ENCODE measurements at regions not wholly inside any gene's neighbourhood (a gene's known extent, or its start where the extent isn't known, plus 50 kb on each side); places are given as distances from the start of the nearest gene placed in this dataset.

DNA sequence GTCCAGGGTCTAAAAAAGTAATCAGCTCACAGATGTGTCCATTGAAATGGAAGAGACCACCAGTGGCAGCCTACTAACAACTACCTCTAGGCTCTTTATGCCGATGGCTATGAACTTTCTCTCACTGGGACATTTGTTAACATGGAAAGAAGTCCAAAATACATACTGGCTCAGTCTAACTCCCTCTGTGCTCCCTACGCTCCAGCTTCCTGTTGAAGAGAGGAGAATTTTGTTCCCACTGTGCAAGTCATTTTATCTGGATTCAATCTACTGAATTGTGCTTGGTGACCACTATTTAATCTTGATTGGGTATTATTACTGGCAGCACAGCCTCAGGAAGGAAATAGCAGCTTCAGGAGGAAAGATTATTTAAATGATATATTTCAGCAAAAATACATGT lies 128.8 kb upstream of the ARGLU1 start:
- DNase-seq (ENCODE audit: low read depth in 1 of 2, low spot score in 1 of 2), result no peak

DNA sequence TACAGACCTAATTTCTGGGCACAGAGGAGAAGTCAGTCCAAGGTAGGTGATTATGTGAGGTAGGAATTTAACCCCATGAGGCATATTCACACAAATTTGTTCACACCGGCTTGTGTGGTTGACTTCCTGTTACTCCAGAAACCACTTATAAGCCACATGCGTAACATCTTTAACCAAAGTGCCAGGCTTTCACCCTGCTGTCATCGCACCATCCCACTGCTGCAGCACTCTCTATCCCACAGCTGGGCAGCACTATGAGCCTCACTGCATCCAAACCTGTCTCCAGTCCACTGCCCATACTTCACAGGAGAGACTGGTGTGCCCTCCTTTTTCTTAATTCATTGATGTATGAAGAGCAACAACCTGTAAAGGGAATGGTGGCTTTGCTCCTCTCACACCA lies 128.2 kb upstream of the ARGLU1 start:
- no peak for DNase-seq (ENCODE audit: low read depth in 1 of 2, low spot score in 1 of 2)

DNA sequence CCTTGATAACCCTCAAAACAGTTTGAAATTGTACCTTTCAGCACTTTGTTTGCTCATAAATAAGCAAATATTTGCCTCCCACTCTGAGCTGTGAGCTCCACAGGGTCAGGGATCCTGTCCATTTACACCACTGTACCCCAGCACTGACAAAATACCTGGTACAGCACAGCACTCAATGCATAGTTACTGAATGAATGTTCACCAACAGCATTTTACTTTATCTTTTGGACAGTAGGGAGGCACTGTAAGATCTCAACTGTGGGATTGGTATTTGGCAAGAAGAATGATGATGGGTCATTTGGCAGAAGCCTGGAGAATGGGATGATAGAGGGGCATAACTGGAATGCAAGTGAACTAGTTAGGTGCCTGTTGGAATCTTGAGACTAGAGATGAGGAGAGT lies 127.2 kb upstream of the ARGLU1 start:
- DNase-seq (ENCODE audit: low read depth in 1 of 2, low spot score in 1 of 2), result no peak

DNA sequence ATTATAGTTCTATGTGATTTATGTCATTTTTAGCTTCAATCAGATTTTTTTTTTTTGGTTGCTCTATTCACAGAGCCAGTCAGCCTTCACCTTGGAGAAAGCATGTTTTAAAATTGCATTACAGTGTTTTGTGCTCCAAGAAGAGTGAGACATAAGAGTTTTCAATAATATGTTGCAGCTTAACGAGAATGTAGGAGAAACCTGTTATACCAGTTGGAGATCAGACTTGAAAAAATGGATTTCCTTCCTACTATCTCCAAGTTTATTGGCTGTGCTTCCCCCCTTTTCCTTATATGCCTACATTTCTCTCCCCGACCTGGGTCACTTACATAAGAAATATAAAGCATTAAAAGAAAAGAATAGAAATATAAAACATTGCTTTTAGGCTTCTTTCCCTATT lies 123.9 kb upstream of the ARGLU1 start:
- no peak for DNase-seq (ENCODE audit: low read depth in 1 of 2, low spot score in 1 of 2)

DNA sequence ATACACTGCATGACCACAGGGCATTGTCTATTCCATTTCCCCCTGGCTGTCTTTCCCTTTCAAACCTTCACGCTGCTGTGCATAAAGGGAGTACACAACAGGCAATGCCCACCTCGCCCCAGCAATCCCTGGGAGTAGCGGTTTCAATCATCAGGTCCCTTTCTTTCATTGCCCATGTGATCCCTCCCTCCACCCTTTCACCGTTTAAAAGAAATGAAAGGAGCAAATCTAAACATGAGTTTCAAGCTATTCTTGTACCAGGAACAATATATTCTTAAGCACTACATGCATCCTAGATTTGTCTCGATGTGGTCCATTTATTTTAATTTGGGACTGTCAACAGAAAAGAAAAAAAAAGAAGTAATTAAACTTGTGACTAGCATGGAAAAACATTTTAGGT lies 123.4 kb upstream of the ARGLU1 start:
- no peak for DNase-seq (ENCODE audit: low read depth in 1 of 2, low spot score in 1 of 2)

DNA sequence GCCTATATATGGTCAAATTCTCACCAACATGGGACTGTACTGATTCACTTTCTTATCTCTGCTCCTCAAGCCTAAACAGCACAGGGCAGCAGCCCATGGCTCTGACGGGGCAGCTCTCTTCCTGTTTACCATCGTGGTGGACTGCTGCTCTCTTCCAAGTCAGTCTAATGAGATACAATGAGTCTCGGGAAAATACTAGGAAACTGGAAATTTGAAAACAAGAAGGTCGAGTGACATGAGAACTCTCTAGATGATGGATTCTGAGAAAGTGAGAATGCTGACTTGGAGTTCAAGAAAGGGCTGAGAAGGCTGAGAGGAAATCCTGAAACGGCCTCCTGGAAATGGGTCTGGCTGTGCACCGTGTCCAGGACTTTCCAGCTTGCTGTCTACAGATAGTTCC lies 122.8 kb upstream of the ARGLU1 start:
- DNase-seq (ENCODE audit: low read depth in 1 of 2, low spot score in 1 of 2), result no peak

DNA sequence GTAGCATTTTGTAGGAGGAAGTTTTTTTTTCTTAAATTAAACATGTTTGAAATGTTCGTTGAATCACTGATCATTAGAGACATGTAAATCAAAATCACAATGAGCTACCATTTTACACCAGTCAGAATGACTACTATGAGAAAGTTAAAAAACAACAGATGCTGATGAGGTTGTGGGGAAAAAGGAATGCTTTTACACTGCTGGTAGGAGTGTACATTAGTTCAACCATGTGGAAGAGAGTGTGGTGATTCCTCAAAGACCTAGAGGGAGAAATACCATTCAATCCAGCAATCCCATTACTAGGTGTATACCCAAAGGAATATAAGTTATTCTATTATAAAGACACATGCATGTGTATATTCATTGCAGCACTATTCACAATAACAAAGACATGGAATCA lies 122.0 kb upstream of the ARGLU1 start:
- DNase-seq (ENCODE audit: low read depth in 1 of 2, low spot score in 1 of 2), result no peak

DNA sequence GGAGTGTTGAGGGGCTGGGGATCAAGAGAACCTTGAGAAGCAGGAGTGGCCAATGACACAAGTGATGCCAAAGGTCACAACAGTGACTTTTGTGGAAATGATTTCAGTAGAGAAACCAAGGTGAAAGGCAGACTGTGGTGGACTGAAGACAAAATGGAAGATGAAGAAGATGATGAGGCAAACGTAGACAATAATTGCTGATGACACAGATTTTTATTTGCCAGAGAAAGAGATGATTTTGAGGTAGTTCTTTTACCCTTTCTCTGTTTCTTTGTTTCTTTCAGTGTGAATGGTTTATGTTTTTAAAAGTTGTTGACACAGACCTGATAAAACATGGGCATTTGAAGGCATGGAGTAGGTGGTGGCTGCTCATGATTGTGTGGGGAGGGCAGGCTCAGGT lies 121.0 kb upstream of the ARGLU1 start:
- no peak for DNase-seq (ENCODE audit: low read depth in 1 of 2, low spot score in 1 of 2)

DNA sequence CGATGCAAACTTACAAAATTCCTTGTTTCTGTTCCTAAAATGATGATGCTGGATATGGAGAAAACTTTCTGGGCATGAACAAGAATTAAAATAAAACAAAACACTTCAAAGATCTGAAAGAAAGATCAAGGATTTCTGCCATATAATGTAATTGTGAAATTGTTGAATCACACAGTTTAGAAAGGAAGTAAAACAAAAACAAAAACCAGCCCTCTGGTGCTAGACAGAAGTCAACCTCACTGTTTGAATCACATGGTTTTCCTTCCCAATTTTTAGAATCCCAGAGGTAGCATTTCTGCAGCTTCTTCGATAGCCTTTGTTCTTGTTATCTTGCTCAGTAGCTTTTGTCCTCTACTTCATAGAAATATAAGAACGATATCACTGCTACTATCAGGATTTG lies 118.2 kb upstream of the ARGLU1 start:
- no peak for DNase-seq (ENCODE audit: low read depth in 1 of 2, low spot score in 1 of 2)

DNA sequence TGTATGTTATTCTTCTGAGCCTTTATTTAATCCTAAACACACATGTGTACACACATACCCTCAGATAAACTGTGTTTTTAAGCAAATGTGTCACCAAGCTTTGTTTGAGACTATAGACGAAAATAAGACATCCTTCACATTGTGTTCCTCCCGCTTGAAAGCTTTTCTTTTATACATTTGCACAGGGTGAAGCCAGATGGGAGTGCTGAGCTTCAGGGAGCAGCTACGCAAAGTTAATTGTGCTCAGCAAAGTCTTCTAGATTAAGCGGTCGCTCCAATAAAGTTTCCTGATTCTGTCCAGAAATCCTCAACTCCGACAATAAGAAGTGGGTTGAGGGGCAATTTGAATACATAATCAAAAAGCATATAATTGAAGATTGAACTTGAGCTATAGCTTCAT lies 117.2 kb upstream of the ARGLU1 start:
- no peak for DNase-seq (ENCODE audit: low read depth in 1 of 2, low spot score in 1 of 2)

DNA sequence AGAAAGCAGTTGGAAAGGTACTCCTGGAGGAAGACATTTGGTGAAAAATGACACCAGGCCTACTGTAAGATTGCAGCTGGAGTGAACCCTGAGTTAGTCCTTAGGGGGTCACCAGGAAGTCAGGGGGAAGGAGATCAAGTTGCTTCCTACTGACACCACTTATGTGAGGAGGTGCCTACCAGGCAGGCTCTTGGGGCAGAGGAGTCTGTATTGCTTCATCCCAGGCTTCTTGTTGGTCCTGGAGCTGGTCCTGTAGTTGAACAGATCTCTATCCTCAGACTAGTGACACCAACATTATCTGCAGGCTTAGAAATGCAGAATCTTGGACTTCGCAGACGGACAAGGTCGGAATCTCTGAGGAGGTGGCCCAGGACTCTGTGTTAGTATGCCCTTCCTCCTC lies 116.0 kb upstream of the ARGLU1 start:
- DNase-seq (ENCODE audit: low read depth in 1 of 2, low spot score in 1 of 2), result no peak

DNA sequence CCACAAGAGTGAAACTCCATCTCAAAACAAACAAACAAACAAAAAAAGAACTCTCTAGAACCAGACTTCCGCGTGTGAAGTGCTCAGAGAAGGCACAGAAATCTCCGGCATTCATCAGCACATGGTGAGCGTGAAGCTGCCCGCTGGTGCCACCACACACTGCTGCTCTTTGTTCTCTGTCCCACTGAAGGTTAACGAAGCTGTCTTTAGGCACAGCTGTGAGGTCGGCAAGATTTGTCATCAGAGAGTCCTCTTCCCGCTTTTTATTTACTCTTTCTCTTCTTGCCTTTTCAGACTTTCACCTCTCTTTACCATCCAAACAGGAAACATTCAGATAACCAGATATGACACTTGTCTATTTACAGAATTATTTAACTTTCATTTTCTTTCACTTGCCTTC lies 115.2 kb upstream of the ARGLU1 start:
- DNase-seq (ENCODE audit: low read depth in 1 of 2, low spot score in 1 of 2), result no peak

DNA sequence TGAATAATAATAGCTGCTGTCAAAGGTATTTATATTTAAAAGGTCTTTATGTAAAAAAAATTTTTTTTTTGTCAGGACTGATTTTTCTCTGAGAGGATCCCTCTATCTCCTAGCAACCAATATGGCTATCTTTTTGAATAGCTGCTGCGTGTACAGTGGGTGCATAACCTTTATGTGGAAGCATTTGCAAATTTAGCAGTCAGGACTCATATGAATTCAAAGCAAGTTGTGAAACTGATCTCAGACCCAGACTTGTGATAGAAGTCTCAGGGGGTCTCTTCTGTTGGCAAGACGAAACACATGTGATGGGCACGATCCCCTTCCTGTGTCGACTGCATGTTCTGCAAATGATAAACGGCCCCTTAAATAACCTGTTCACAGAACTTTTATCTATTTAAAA lies 114.1 kb upstream of the ARGLU1 start:
- no peak for DNase-seq (ENCODE audit: low read depth in 1 of 2, low spot score in 1 of 2)

DNA sequence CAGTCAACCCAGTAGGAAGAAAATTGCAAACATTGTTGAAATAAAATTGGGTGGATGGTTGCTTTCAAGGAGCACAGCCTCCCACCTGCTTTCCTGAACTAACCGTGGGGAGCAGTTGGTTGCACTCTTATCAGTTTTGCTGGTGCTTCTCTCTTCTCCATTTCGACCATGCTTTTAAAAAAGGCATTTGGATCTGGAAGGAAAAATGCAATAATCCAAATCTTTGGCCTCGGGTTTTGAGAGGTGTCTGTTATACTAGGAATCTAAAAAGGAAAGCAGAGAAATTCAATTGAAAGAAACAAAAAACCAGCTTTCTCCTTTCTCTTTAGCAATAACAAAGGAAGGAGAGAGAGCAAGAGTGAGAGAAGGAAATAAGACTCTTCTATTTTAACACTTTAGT lies 113.6 kb upstream of the ARGLU1 start:
- no peak for DNase-seq (ENCODE audit: low read depth in 1 of 2, low spot score in 1 of 2)

DNA sequence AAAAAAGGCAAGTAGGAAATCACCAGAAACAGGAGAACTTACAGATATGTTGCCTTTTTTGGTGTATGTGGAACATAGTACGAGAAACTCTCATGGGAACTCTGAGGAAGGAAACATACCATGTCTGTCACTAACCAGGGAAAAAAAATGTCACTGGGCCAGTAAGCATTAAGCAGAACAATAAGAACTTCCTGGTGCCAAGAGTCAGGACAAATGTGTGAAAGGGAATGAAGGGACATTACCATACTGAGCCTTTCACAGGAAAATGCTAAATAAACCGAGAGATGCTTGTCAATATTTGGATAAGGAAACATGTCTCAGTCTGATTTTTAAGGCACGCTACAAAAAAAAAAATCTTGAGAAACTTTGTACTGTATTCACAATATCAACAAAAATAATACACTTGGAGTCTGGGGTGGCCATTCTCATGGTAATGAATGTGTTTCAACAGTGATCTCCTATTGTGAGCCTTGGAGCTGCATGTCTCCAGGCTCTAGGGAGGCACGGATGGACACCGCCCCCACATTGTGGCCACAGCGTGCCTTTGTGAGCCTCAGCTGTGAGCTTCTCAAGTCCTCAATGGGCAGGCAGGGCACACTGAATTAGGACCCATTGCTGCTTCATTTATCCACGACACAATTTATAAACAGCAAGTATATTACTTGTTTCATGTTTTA lies 113.0 kb upstream of the ARGLU1 start:
- no peak for DNase-seq (ENCODE audit: low read depth in 1 of 2, low spot score in 1 of 2)

DNA sequence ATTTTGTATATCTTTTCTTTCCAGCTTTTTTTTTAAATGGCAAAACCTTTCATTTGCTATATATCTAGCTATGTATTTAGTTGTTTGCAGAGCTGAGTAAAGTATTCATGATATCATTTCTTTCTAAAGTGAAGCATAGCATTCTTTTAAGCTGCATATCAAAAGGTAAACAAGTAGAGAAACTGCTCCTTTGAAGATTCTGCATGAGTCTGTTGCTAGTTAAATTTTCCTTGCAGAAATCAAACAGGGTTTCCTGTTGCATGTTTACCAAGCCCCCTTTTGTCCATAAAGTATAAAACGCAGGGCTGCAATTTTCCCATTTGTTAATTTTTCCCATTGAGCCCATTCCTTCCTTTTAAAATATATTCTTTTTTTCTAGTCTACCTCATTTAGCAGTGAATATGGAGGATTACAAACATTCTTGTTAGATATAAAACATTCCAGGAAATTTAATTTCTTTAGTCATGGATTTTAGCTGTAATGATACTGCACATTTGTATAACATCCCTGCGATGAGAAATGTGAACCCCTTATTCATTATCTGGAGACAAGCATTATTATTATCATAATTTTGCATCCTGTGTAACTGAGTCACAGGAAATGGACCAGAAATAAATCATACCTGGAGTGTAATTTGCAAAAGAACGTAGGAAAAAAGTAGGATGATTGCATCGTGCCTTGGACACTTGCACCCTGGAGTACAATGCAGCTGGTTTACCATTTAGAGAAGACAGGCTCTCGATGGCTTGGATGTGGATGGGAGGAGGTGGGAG lies 110.9 kb upstream of the ARGLU1 start:
- DNase-seq (ENCODE audit: low read depth in 1 of 2, low spot score in 1 of 2), result no peak

DNA sequence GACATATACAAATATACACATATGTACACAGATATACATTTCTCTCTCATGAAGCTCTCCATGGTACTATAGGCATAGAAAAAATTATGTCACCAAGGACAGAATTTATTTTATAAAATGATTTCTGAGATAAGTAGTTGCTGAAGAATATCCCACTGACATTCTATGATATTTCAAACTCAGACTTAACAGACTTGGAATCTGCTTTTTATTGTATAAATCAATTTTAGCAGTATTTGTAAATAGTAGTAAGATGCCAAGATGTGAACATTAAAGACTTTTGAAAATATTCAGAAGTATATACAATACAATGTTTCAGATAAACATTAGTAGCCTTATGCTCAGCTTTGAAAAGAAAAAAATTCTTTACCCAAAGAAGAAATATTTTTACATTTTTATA lies 107.4 kb upstream of the ARGLU1 start:
- no peak for DNase-seq (ENCODE audit: low read depth in 1 of 2, low spot score in 1 of 2)

DNA sequence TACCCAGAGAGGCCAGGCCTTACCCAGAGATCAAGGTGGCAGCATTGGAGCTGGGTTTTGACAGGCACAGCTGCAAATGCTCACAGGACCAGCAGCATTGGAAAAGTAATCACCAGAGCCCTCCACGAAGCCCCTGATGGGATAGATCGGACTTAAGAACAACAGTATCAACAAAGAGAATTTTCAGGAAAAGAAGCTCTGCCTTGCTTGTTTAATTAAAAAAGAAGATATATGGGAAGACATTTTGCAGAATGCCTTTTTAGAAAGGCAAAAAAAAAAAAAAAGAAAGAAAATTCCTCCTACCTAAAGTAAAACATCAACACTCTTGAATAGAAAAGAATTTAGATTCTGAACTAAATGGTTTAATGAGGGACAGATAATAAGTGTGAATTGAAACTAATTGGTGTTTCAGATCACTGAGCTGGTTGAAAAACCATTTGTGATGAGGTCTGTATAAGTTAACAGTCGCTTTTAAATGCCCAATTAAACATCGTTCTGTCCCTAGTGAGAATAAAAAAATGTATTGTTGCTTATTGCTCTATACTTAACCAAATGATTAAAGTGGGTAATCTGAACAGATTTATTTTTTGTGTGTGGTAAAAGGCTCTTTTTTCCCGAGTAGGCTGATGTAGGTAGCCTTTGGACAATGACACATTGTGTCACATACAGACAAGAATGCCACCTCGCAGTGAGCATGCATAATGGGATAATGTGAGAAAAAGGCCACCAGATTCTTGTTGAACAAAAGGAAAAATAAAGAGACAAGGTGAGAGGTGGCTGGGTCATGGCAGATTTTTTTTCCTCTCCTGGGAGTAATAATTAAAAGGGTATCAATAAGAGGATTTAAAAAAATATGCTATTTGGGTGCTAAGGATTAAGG lies 93.0 kb upstream of the ARGLU1 start:
- no peak for DNase-seq (ENCODE audit: low read depth in 1 of 2, low spot score in 1 of 2)

DNA sequence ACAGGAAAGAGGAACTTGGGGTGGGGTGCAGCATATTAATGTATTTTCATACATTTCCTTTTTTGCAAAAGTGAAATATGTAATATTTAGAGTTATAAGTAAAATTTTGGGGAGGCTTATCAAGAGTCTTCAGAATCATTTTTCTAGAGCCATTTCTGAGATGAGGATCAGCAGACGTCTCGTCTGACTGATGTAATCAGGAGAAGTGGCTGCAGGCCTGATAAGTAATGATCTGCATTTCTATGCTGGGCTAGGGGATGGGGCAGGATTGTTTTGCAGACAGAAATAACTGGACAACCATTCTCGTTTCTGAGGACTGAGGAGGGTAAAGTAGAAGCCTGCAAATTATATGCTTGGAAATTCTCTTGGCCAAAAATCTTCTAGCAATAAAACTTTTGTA lies 89.2 kb upstream of the ARGLU1 start:
- no peak for DNase-seq (ENCODE audit: low read depth in 1 of 2, low spot score in 1 of 2)

DNA sequence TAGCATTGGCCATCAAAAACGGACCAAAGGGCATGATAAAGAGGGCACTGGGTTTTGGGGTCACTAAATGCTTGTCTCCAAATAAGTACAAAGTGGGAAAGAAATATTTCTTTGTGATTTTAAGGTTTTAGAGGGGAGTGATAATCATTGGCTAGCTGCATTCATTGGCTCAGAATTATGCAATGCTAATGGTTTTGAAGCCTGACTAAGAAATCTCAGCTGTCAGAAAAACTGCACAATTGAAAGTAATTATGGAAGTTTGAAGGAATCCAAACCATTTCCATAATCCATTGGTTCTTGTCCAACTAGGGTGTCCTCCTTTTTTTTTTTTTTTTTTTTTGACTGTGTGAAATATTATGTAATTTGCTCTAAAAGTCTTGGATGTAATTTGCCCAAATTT lies 88.2 kb upstream of the ARGLU1 start:
- DNase-seq (ENCODE audit: low read depth in 1 of 2, low spot score in 1 of 2), result no peak

DNA sequence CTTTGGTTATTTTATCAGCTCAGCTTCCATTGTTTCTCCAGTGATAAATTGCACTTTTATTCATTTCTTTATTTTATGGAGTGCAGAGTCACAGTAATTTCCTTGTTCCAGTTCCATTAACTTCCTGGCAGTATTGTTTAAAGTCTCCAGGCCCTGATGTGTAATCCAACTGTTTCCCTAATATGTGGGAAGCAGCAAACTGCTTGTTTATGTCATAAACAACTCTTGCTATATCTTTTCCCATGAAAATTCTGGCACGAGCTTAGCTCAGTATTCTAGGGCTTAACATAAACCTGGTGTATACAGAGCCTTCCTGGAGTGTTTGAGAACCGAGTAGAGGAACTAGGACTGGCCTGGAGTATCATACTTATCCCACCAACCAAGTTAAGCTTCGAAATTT lies 83.5 kb upstream of the ARGLU1 start:
- no peak for DNase-seq (ENCODE audit: low read depth in 1 of 2, low spot score in 1 of 2)

DNA sequence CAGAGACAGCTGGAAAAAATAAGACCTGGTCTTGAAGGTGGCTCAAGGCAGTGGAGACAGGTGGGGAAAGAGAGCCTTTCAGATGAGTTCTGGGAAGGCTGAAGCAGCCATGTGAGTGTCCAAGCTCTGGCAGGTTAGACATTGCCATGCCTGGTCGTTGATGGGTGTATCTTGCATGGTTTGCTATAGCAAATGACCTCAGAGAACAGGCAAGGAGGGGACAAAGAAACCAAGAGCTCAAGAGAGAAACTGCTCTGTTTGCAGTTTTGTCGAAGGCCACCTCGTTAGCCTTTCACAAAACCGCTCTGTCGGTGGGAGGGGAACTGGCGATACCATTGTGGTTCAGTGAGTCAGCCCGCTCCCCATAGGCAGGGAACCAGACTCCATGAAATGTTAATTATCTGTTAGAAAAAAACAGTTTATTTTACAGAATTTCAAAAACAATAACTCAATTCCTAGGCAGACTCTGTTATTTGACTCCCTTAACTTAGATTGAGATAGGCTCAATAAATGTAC lies 82.8 kb upstream of the ARGLU1 start:
- no peak for DNase-seq (ENCODE audit: low read depth in 1 of 2, low spot score in 1 of 2)
